Spleen (tissue), 11 donors: ENCODE measurements at regions not wholly inside any gene's neighbourhood (a gene's known extent, or its start where the extent isn't known, plus 50 kb on each side); places are given as distances from the start of the nearest gene placed in this dataset.

Experiments used
- DNase-seq: peaks from one replicate; pipeline ENCODE4 v3.0.0-alpha.2; 2020
- H3K27ac ChIP-seq, 8 donors: fragments of 200-600 bp; sonication (generic) in 7 of 8; 1 replicate in 4 of 8; 2 replicates in 4 of 8; pipeline versions ENCODE4 v1.5.0 to v1.8.0; 2016 to 2021; ENCODE audit warnings: inconsistent platforms in 4 of 8, mild to moderate bottlenecking in 4 of 8, moderate library complexity in 1 of 8
- H3K27me3 ChIP-seq, 7 donors: fragments of 200-600 bp; sonication (generic) in 6 of 7; replicated peaks in 1 of 7; 1 replicate in 4 of 7; 2 replicates in 3 of 7; pipeline versions ENCODE4 v1.5.0 to v1.8.0; 2016 to 2021; ENCODE audit warnings: inconsistent platforms in 3 of 7, mild to moderate bottlenecking in 1 of 7
- H3K36me3 ChIP-seq, 6 donors: fragments of 200-600 bp; sonication (generic) in 5 of 6; 1 replicate in 4 of 6; 2 replicates in 2 of 6; pipeline versions ENCODE4 v1.5.0 to v1.8.0; 2016 to 2021; ENCODE audit warnings: inconsistent platforms in 2 of 6
- H3K4me1 ChIP-seq, 6 donors: fragments of 200-600 bp; sonication (generic) in 5 of 6; 1 replicate in 3 of 6; 2 replicates in 3 of 6; pipeline versions ENCODE4 v1.5.0 to v1.8.0; 2016 to 2021; ENCODE audit warnings: inconsistent platforms in 3 of 6
- H3K4me3 ChIP-seq, 8 donors: fragments of 200-600 bp; sonication (generic) in 7 of 8; 1 replicate in 4 of 8; 2 replicates in 4 of 8; pipeline versions ENCODE4 v1.5.0 to v1.8.0; 2016 to 2021; ENCODE audit warnings: inconsistent platforms in 4 of 8, mild to moderate bottlenecking in 4 of 8, moderate library complexity in 2 of 8
- H3K9me3 ChIP-seq, 8 donors: fragments of 200-600 bp; sonication (generic) in 7 of 8; 1 replicate in 4 of 8; 2 replicates in 4 of 8; pipeline versions ENCODE4 v1.5.0 to v1.8.0; 2016 to 2021; ENCODE audit warnings: inconsistent platforms in 4 of 8
- CTCF ChIP-seq, 11 experiments: fragments of 200-600 bp in 7 of 11; fragments of 450-650 bp in 4 of 11; sonication (generic) in 4 of 11; IDR thresholded peaks in 8 of 11; conservative IDR thresholded peaks in 3 of 11; 1 replicate in 7 of 11; 2 replicates in 4 of 11; pipeline versions ENCODE4 v1.4.0 to v1.8.0; 2016 to 2021; ENCODE audit warnings: antibody characterized with exemption in 11 of 11, inconsistent platforms in 4 of 11, mild to moderate bottlenecking in 1 of 11
- POLR2A ChIP-seq, 3 donors: fragments of 450-650 bp; IDR thresholded peaks; one replicate each; pipeline ENCODE4 v1.5.1; 2017; ENCODE audit warnings: antibody characterized with exemption in 3 of 3, mild to moderate bottlenecking in 1 of 3
- POLR2AphosphoS5 ChIP-seq, 3 donors: sonication (generic); formaldehyde crosslinking; IDR thresholded peaks; one replicate each; pipeline ENCODE4 v1.5.1; 2017; ENCODE audit warnings: antibody characterized with exemption in 3 of 3
- WGBS, 5 donors: extraction: QIAGEN DNeasy Blood & Tissue Kit in 3 of 5; methylation state at CpG; one replicate each; pipeline versions ENCODE4 v1.1.5 to v1.1.7; 2013 to 2018; 5-methylcytosine and 5-hydroxymethylcytosine counted together
- intact Hi-C: fragments of 100-400 bp; cut with DNase I; formaldehyde crosslinking; loops from one replicate; pipeline ENCODE4 v1.15.0; 2023; ENCODE audit warnings: low total_unique reads
- donor health status: healthy with polysubstance abuse.
- donor health status: DM: no; HTN: no; CAD: no; lungs with moderate emphysema.
- donor health status: DM: no; HTN: no; CAD: no.
- donor health status: Bipolar disorder and iron deficiency.
- donor health status: healthy.
- donor health status: DM: no; HTN: no; CAD: no.
- donor health status: DM: yes; HTN: yes; CAD: no.

- DNase-seq, result no peak
- TF ChIP-seq POLR2A (IDR thresholded peaks at IDR 0.05), result no peak
- TF ChIP-seq CTCF (IDR thresholded peaks at IDR 0.05 in 8 of 11, conservative IDR thresholded peaks at IDR 0.05 in 3 of 11), result no peak
- TF ChIP-seq POLR2AphosphoS5 (IDR thresholded peaks at IDR 0.05), result no peak
- no peak overlapping the region for H3K27ac ChIP-seq
- H3K9me3 ChIP-seq, result peaks cover 0 to 10% (median 0%) of the 10 kb centered on the region in 8 donors
- no peaks in the 10 kb centered on the region for H3K4me1 ChIP-seq
- WGBS, 5 donors, result 88 to 93% (median 91%) methylated on average over 11 of the region's 11 CpGs
- intact Hi-C loops, result no loop called here
- no peaks in the 10 kb centered on the region for H3K27me3 ChIP-seq
- H3K4me3 ChIP-seq, result no peak overlapping the region
- H3K36me3 ChIP-seq, result no peaks in the 10 kb centered on the region
These were observed 142.5 kb downstream of the ZNF664 start for GRCh38 chr12:124115496-124115895.

- WGBS, 5 donors, result 81 to 90% (median 82%) methylated on average over 16 of the region's 16 CpGs
- TF ChIP-seq CTCF (IDR thresholded peaks at IDR 0.05 in 8 of 11, conservative IDR thresholded peaks at IDR 0.05 in 3 of 11) (no peak), POLR2AphosphoS5 (IDR thresholded peaks at IDR 0.05) (no peak), POLR2A (IDR thresholded peaks at IDR 0.05) (no peak)
- intact Hi-C loops, result no loop called here
- no peak overlapping the region for H3K4me3 ChIP-seq
- H3K27ac ChIP-seq, result no peak overlapping the region
- H3K4me1 ChIP-seq, result no peaks in the 10 kb centered on the region
- no peaks in the 10 kb centered on the region for H3K36me3 ChIP-seq
- H3K9me3 ChIP-seq, result peaks cover 0 to 10% (median 0%) of the 10 kb centered on the region in 8 donors
- DNase-seq, result no peak
- H3K27me3 ChIP-seq, result no peaks in the 10 kb centered on the region
These were observed 143.1 kb downstream of the ZNF664 start for GRCh38 chr12:124115976-124116690.

DNA sequence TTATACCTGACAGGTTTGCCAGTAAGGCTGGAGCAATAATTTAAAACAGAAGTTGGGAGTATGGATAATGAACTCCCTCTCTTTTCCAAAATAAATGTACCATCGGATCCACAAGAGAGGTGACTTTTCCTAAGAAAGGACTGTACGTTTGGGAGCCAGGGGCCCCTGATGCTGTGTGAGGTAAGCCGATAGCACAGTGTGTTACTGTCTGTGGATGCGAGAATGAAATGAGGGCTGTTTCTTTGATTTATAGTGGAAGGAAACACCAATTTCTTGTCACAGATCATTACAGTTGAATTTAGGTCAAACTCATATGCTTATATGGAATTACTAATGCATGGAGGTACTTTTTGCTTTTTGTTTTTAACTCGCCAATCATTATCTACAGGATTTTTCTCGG is 147.7 kb downstream of the ZNF664 start:
- H3K4me3 ChIP-seq, result no peak overlapping the region
- H3K27me3 ChIP-seq, result peaks cover 0 to 25% (median 0%) of the 10 kb centered on the region in 7 donors
- no peaks in the 10 kb centered on the region for H3K9me3 ChIP-seq
- intact Hi-C loops, result no loop called here
- H3K27ac ChIP-seq, result no peak overlapping the region
- no peaks in the 10 kb centered on the region for H3K36me3 ChIP-seq
- H3K4me1 ChIP-seq, result no peaks in the 10 kb centered on the region
- 73 to 88% (median 83%) methylated on average over 6 of the region's 6 CpGs for WGBS, 5 donors
- no peak for TF ChIP-seq CTCF (IDR thresholded peaks at IDR 0.05 in 8 of 11, conservative IDR thresholded peaks at IDR 0.05 in 3 of 11)
- DNase-seq, result no peak

- H3K4me1 ChIP-seq, result no peaks in the 10 kb centered on the region
- TF ChIP-seq POLR2AphosphoS5 (IDR thresholded peaks at IDR 0.05) (no peak), POLR2A (IDR thresholded peaks at IDR 0.05) (no peak), CTCF (IDR thresholded peaks at IDR 0.05 in 8 of 11, conservative IDR thresholded peaks at IDR 0.05 in 3 of 11) (no peak)
- no peak for DNase-seq
- 87 to 91% (median 89%) methylated on average over 9 of the region's 9 CpGs for WGBS, 5 donors
- no peak overlapping the region for H3K27ac ChIP-seq
- H3K27me3 ChIP-seq, result peaks cover 0 to 27% (median 0%) of the 10 kb centered on the region in 7 donors
- intact Hi-C loops, result no loop called here
- H3K9me3 ChIP-seq, result no peaks in the 10 kb centered on the region
- no peaks in the 10 kb centered on the region for H3K36me3 ChIP-seq
- no peak overlapping the region for H3K4me3 ChIP-seq
These were observed 149.7 kb downstream of the ZNF664 start for GRCh38 chr12:124122722-124123121.
